ENCODE measurements at regions not wholly inside any gene's neighbourhood (a gene's known extent, or its start where the extent isn't known, plus 50 kb on each side); places are given as distances from the start of the nearest gene placed in this dataset.

- Histone ChIP-seq H4K5ac (ENCODE audit: insufficient read length, low read depth, low read length) (no peak overlapping the region), H3K23me2 (ENCODE audit: low read depth, low read length) (no peaks in the 10 kb centered on the region), H3K4me1 (replicated peaks in 1 of 4; ENCODE audit: control insufficient read depth in 3 of 4, insufficient read depth in 4 of 4, low read length in 3 of 4) (no peaks in the 10 kb centered on the region), H3K79me1 (ENCODE audit: low read depth, low read length) (no peaks in the 10 kb centered on the region), H3K4ac (replicated peaks; ENCODE audit: insufficient read length, low read depth, low read length) (no peak overlapping the region), H2BK120ac (replicated peaks; ENCODE audit: low read depth, low read length) (no peak overlapping the region), H2BK20ac (ENCODE audit: low read length) (no peak overlapping the region), H2AK5ac (ENCODE audit: low read depth, low read length) (no peak overlapping the region), H3K4me2 (ENCODE audit: insufficient read depth in 1 of 2, low read depth in 2 of 2, low read length in 2 of 2) (no peak overlapping the region), H3K9me3 (ENCODE audit: insufficient read depth in 2 of 2, low read depth in 1 of 2, low read length in 1 of 2) (no peaks in the 10 kb centered on the region), H2BK15ac (ENCODE audit: low read length) (no peak overlapping the region), H3K9ac (replicated peaks in 1 of 4; ENCODE audit: extremely low read depth in 1 of 4, low read depth in 3 of 4, low read length in 3 of 4) (no peak overlapping the region), H3K56ac (replicated peaks; ENCODE audit: insufficient read length, low read depth, low read length) (no peak overlapping the region), H3K36me3 (ENCODE audit: control insufficient read depth in 2 of 4, insufficient read depth in 4 of 4, low read length in 3 of 4) (no peaks in the 10 kb centered on the region), H3K23ac (ENCODE audit: insufficient read length) (no peak overlapping the region), H4K91ac (replicated peaks; ENCODE audit: insufficient read length, low read length) (no peak overlapping the region), H3K4me3 (ENCODE audit: extremely low read depth in 1 of 4, insufficient read depth in 2 of 4, low read depth in 3 of 4, low read length in 4 of 4) (no peak overlapping the region), H3K18ac (ENCODE audit: extremely low read depth, low read length) (no peak overlapping the region), H4K20me1 (replicated peaks in 1 of 2; ENCODE audit: control insufficient read depth in 1 of 2, insufficient read depth in 2 of 2, low read length in 2 of 2) (no peaks in the 10 kb centered on the region), H2AFZ (ENCODE audit: low read length) (no peak overlapping the region), H3K14ac (ENCODE audit: insufficient read length) (no peak overlapping the region), H3K27ac (ENCODE audit: low read depth, low read length) (no peak overlapping the region), H3K27me3 (replicated peaks in 1 of 4; ENCODE audit: control insufficient read depth in 3 of 4, extremely low read depth in 1 of 4, insufficient read depth in 3 of 4, low read length in 3 of 4) (no peaks in the 10 kb centered on the region), H2BK5ac (ENCODE audit: low read depth, low read length) (no peak overlapping the region), H4K8ac (ENCODE audit: extremely low read depth, insufficient read depth, low read length) (no peak overlapping the region), H2BK12ac (ENCODE audit: low read depth, low read length) (no peak overlapping the region), H3K79me2 (ENCODE audit: control insufficient read depth in 1 of 2, insufficient read depth in 2 of 2, low read length in 2 of 2) (no peaks in the 10 kb centered on the region)
- TF ChIP-seq RAD21 (IDR thresholded peaks at IDR 0.05 in 1 of 2, conservative IDR thresholded peaks at IDR 0.05 in 1 of 2; ENCODE audit: low read depth in 2 of 2, low read length in 2 of 2) (peak; percentile 44 to 49), EZH2 (IDR thresholded peaks at IDR 0.05; ENCODE audit: low read depth, low read length, severe bottlenecking) (no peak), MAFK (IDR thresholded peaks at IDR 0.05; ENCODE audit: low read depth, low read length) (no peak), TAF1 (IDR thresholded peaks at IDR 0.05; ENCODE audit: low read depth, low read length) (no peak), SP1 (IDR thresholded peaks at IDR 0.05; ENCODE audit: low read depth, low read length) (no peak), RXRA (IDR thresholded peaks at IDR 0.05; ENCODE audit: insufficient read depth, low read depth, low read length) (no peak)
- ChIA-PET CTCF (ENCODE audit: partially characterized antibody) (interaction anchor here (0.6 to 2.3 kb wide), 19 partner anchors 10 to 605 kb away, joined by 3 to 13 read pairs (median 3); no protein-coding TSS in a partner anchor), POLR2A (ENCODE audit: partially characterized antibody) (interaction anchor here (1.3 kb wide), 1 partner anchor 267 kb away, joined by 7 read pairs; the partner anchor contains the start of gene CCN2)
- FAIRE-seq (no peak), DNase-seq (ENCODE audit: low read depth in 1 of 2, low spot score in 2 of 2) (no peak)
- 69% methylated on average over 5 of the region's 5 CpGs; no CpG with 5 or more reads in 1 of the 2 experiments for WGBS, 2 experiments (ENCODE audit: extremely low coverage in 1 of 2, insufficient coverage in 1 of 2, insufficient read length in 1 of 2, insufficient replicate concordance in 2 of 2, low coverage in 1 of 2, low lambda C conversion rate in 2 of 2, missing lambda C conversion rate in 1 of 2)
These were observed 183.1 kb downstream of the MOXD1 start for GRCh38 chr6:132218059-132218696.

All from H1 (cell line).